Gastroesophageal sphincter (tissue), 3 donors: ENCODE measurements at regions not wholly inside any gene's neighbourhood (a gene's known extent, or its start where the extent isn't known, plus 50 kb on each side); places are given as distances from the start of the nearest gene placed in this dataset.

Experiments
- CTCF ChIP-seq, 4 experiments: fragments of 200-600 bp in 2 of 4; fragments of 450-650 bp in 2 of 4; sonication (generic) in 1 of 4; IDR thresholded peaks; one replicate each; pipeline ENCODE4 v1.5.1; 2017 to 2019; ENCODE audit warnings: antibody characterized with exemption in 4 of 4, mild to moderate bottlenecking in 2 of 4, moderate library complexity in 2 of 4
- EP300 ChIP-seq: sonication (generic); formaldehyde crosslinking; IDR thresholded peaks from one replicate; pipeline ENCODE4 v1.6.1; 2017; ENCODE audit warnings: antibody characterized with exemption, mild to moderate bottlenecking
- POLR2A ChIP-seq, 2 donors: fragments of 450-650 bp; IDR thresholded peaks; one replicate each; pipeline ENCODE4 v1.6.1; 2017; ENCODE audit warnings: antibody characterized with exemption in 2 of 2, mild to moderate bottlenecking in 2 of 2, moderate library complexity in 1 of 2

GRCh38 chr15:95018888-95019545 is 787.7 kb downstream of the MCTP2 start:
- TF ChIP-seq CTCF (IDR thresholded peaks at IDR 0.05) (no peak), POLR2A (IDR thresholded peaks at IDR 0.05) (no peak), EP300 (no peak)
